ENCODE measurements at regions not wholly inside any gene's neighbourhood (a gene's known extent, or its start where the extent isn't known, plus 50 kb on each side); places are given as distances from the start of the nearest gene placed in this dataset.

DNA sequence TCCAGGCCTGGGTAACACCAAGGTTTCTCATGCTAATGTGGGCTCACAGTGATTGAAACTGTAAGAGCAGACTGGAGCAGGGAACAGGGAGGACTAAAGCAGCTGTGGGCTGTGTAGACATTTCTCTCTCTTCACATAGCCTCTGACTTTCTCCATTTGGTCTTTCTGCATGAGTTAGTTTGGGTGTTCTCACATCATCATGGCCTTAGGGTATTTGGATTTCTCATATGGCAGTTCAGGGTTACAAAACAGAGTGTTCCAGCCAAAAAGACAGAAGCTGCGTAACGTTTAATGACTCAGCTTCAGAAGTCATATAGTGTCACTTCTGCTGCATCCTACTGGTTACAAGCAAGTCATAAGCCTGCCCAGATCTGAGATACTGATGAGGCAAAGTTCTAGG, 52.0 kb upstream of the OSBPL8 start:
- no peaks in the 10 kb centered on the region for H3K36me3 ChIP-seq
- no peaks in the 10 kb centered on the region for H3K9me3 ChIP-seq
- DNase-seq (no peak), ATAC-seq (ENCODE audit: low FRiP score in 2 of 2) (peak in 1 of 2 donors; percentile 80)
- no peaks in the 10 kb centered on the region for H3K27me3 ChIP-seq
- no peak overlapping the region for H3K4me3 ChIP-seq
- 62 to 66% methylated on average over 2 of the region's 2 CpGs for WGBS, 2 donors
- TF ChIP-seq POLR2A (IDR thresholded peaks at IDR 0.05) (no peak), POLR2AphosphoS5 (IDR thresholded peaks at IDR 0.05) (peak in 1 of 2 donors; percentile 31)
- no peaks in the 10 kb centered on the region for H3K4me1 ChIP-seq
- H3K27ac ChIP-seq: no peak overlapping the region

DNA sequence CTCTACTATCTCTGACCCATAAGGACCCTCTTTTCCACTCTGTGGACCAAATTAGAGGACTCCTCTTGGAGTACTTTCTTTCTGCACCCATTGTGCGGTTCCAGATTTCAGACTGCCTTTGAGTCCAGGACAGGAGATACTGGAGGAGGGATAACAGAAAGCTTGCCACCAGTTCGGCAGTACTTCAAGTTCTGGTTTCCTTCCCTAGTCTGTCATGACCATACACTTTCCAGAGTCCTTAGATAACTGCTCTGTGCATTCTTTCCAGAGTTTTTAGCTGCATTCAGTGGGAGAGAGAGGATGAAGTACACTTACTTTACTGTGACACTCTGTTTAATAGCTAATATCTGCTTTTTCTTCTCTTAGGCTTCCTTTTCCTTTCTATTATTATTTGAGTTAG, 54.8 kb upstream of the OSBPL8 start:
- 89 to 94% methylated on average over 2 of the region's 2 CpGs for WGBS, 2 donors
- Histone ChIP-seq H3K27ac (no peak overlapping the region), H3K27me3 (no peaks in the 10 kb centered on the region), H3K9me3 (no peaks in the 10 kb centered on the region), H3K4me1 (no peaks in the 10 kb centered on the region), H3K4me3 (no peak overlapping the region), H3K36me3 (no peaks in the 10 kb centered on the region)
- no peak for ATAC-seq (ENCODE audit: low FRiP score in 2 of 2)
- TF ChIP-seq, protein P1, sequence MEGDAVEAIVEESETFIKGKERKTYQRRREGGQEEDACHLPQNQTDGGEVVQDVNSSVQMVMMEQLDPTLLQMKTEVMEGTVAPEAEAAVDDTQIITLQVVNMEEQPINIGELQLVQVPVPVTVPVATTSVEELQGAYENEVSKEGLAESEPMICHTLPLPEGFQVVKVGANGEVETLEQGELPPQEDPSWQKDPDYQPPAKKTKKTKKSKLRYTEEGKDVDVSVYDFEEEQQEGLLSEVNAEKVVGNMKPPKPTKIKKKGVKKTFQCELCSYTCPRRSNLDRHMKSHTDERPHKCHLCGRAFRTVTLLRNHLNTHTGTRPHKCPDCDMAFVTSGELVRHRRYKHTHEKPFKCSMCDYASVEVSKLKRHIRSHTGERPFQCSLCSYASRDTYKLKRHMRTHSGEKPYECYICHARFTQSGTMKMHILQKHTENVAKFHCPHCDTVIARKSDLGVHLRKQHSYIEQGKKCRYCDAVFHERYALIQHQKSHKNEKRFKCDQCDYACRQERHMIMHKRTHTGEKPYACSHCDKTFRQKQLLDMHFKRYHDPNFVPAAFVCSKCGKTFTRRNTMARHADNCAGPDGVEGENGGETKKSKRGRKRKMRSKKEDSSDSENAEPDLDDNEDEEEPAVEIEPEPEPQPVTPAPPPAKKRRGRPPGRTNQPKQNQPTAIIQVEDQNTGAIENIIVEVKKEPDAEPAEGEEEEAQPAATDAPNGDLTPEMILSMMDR (IDR thresholded peaks at IDR 0.05): no peak
- TF ChIP-seq POLR2AphosphoS5 (IDR thresholded peaks at IDR 0.05): no peak
- no peak for TF ChIP-seq POLR2A (IDR thresholded peaks at IDR 0.05)
- TF ChIP-seq EP300 (IDR thresholded peaks at IDR 0.05): no peak
- DNase-seq: no peak

DNA sequence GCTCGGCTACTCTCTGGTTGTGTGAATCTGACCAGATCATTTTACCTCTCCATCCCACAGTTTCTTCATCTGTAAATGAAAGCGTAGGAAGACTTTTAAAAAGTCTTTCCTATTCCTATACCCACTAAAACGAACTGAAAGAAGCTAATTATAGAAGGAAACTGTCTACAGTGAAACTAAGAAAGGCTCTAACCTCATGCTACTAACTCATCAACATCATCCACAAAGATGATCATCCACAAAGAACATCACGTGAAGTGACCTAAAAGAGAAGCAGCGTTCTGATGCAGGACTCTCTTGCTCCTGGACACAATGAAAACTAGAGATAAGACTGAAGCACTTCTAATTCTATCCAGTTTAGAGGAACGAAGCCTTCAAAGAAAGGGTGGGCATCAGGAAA, 58.5 kb upstream of the OSBPL8 start:
- no peaks in the 10 kb centered on the region for H3K27me3 ChIP-seq
- no peak for DNase-seq
- H3K36me3 ChIP-seq: no peaks in the 10 kb centered on the region
- peaks cover 0 to 4% (median 0%) of the 10 kb centered on the region in 4 donors for H3K4me1 ChIP-seq
- WGBS, 2 donors: 72 to 83% methylated on average over 6 of the region's 6 CpGs
- no peak for TF ChIP-seq POLR2AphosphoS5 (IDR thresholded peaks at IDR 0.05)
- no peak for TF ChIP-seq EP300 (IDR thresholded peaks at IDR 0.05)
- TF ChIP-seq POLR2A (IDR thresholded peaks at IDR 0.05): no peak
- TF ChIP-seq, protein P1 (IDR thresholded peaks at IDR 0.05): no peak
- no peak for ATAC-seq (ENCODE audit: low FRiP score in 2 of 2)
- no peak overlapping the region for H3K4me3 ChIP-seq
- H3K27ac ChIP-seq: no peak overlapping the region
- H3K9me3 ChIP-seq: no peaks in the 10 kb centered on the region

DNA sequence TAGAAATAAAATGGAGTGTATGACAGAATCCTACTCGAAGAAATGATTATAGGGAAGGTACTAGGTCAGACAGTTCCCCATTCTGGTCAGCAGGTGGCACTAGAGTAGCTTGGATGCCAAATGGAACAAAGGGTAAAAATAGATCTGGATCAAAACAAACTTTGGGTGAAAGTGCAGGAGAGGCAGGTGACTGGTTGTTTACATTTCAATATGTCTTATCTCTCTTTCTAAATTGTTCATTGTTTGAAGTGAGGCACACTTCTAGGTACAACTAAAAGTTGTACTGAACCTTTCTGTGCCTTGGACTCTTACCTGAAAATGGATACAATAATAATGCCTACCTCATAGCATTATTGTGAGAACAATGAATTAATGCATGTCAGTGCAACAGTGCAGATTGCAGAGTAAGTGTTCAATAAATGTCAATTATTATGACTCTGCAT, 62.0 kb upstream of the OSBPL8 start:
- no peaks in the 10 kb centered on the region for H3K27me3 ChIP-seq
- DNase-seq: peak in 1 of 2 donors; percentile 56
- TF ChIP-seq, protein P1 (IDR thresholded peaks at IDR 0.05): peak; percentile 85 to 93 (median 92)
- TF ChIP-seq EP300 (IDR thresholded peaks at IDR 0.05): no peak
- no peak overlapping the region for H3K4me3 ChIP-seq
- H3K9me3 ChIP-seq: no peaks in the 10 kb centered on the region
- WGBS, 2 donors: 7% methylated on average over 1 of the region's 1 CpG
- H3K36me3 ChIP-seq: no peaks in the 10 kb centered on the region
- peaks cover 0 to 4% (median 0%) of the 10 kb centered on the region in 4 donors for H3K4me1 ChIP-seq
- ATAC-seq (ENCODE audit: low FRiP score in 2 of 2): peak; percentile 90
- H3K27ac ChIP-seq: no peak overlapping the region

DNA sequence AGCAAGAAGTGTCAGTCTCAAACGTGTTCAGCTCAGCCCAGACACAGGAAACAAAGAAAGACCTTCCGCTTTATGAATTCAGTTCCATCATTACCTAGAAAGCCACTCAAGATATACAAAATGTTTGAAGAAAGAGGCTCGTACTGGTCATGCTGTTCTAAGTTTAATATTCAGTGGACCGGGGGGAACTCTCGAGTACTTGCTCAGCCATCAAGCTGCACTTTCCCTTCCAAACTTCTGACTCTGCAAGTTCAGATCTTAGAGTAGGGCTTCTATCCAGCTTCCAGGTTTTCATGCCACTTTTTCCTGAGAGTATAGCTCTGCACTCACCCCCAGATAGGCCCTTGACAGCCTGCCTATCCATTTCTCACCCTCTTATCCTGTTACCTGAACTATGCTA, 62.8 kb upstream of the OSBPL8 start:
- Histone ChIP-seq H3K27ac (no peak overlapping the region), H3K9me3 (no peaks in the 10 kb centered on the region), H3K36me3 (no peaks in the 10 kb centered on the region), H3K4me3 (no peak overlapping the region), H3K27me3 (no peaks in the 10 kb centered on the region), H3K4me1 (peaks cover 0 to 4% (median 0%) of the 10 kb centered on the region in 4 donors)
- 67 to 70% methylated on average over 5 of the region's 5 CpGs for WGBS, 2 donors
- TF ChIP-seq POLR2AphosphoS5 (IDR thresholded peaks at IDR 0.05) (no peak), POLR2A (IDR thresholded peaks at IDR 0.05) (no peak), EP300 (IDR thresholded peaks at IDR 0.05) (no peak)
- TF ChIP-seq, protein P1 (IDR thresholded peaks at IDR 0.05): no peak
- DNase-seq (no peak), ATAC-seq (ENCODE audit: low FRiP score in 2 of 2) (no peak)
